ENCODE measurements at regions not wholly inside any gene's neighbourhood (a gene's known extent, or its start where the extent isn't known, plus 50 kb on each side); places are given as distances from the start of the nearest gene placed in this dataset.

- H3K4me1 ChIP-seq (ENCODE audit: control insufficient read depth in 1 of 2, insufficient read depth in 2 of 2, low read length in 2 of 2) = no peaks in the 10 kb centered on the region
- no peak for ATAC-seq
- ChIA-PET POLR2A (no interaction called here), RAD21 (ENCODE audit: low non-redundant PET in 1 of 2, low total read pairs in 2 of 2, uncharacterized antibody in 2 of 2, unreplicated experiment in 2 of 2) (no interaction called here), CTCF (no interaction called here)
- no peak overlapping the region for H3K4me2 ChIP-seq (ENCODE audit: low read length)
- no peak overlapping the region for H2AFZ ChIP-seq (ENCODE audit: low read depth, low read length, poor library complexity, severe bottlenecking)
- no peaks in the 10 kb centered on the region for H3K9me2 ChIP-seq (ENCODE audit: insufficient read depth)
- no peak overlapping the region for H3K9ac ChIP-seq (ENCODE audit: low read length)
- H3K9me3 ChIP-seq (ENCODE audit: control insufficient read depth in 1 of 2, insufficient read depth in 1 of 2, low read depth in 1 of 2, low read length in 2 of 2) = no peaks in the 10 kb centered on the region
- TF ChIP-seq CTCF (IDR thresholded peaks at IDR 0.05 in 2 of 3, conservative IDR thresholded peaks at IDR 0.05 in 1 of 3; ENCODE audit: borderline replicate concordance in 1 of 3, insufficient read depth in 1 of 3, low read depth in 2 of 3, low read length in 2 of 3) (no peak), MAX (IDR thresholded peaks at IDR 0.05) (no peak), RAD21 (IDR thresholded peaks at IDR 0.05; ENCODE audit: low read depth) (no peak), SP1 (IDR thresholded peaks at IDR 0.05; ENCODE audit: low read depth) (no peak), JUND (IDR thresholded peaks at IDR 0.05) (no peak)
- H3K36me3 ChIP-seq (ENCODE audit: control insufficient read depth in 1 of 2, insufficient read depth in 2 of 2, low read length in 2 of 2) = no peaks in the 10 kb centered on the region
- intact Hi-C loops (cut with micrococcal nuclease) = no loop called here
- H4K20me1 ChIP-seq (ENCODE audit: insufficient read depth) = no peaks in the 10 kb centered on the region
- no peaks in the 10 kb centered on the region for H3K79me2 ChIP-seq (ENCODE audit: insufficient read depth, low read length)
- H3K27ac ChIP-seq (ENCODE audit: low read depth, low read length) = no peak overlapping the region
- no TSS peak for BruUV-seq (replicated peaks)
- no peaks in the 10 kb centered on the region for H3K27me3 ChIP-seq (ENCODE audit: insufficient read depth, low read length)
- no peak overlapping the region for H3K4me3 ChIP-seq (replicated peaks in 1 of 2; ENCODE audit: low read depth in 1 of 2, low read length in 2 of 2)
- DNase-seq (ENCODE audit: low read depth, low spot score) = no peak
Observed at GRCh38 chr11:106302416-106302815, 225.0 kb downstream of the AASDHPPT start.

GRCh38 chr11:106304274-106304673, 226.8 kb downstream of the AASDHPPT start:
- no peaks in the 10 kb centered on the region for H4K20me1 ChIP-seq (ENCODE audit: insufficient read depth)
- H3K4me2 ChIP-seq (ENCODE audit: low read length) = no peak overlapping the region
- intact Hi-C loops (cut with micrococcal nuclease) = no loop called here
- BruUV-seq (replicated peaks) = no TSS peak
- CTCF ChIA-PET = no interaction called here
- RAD21 ChIA-PET (ENCODE audit: low non-redundant PET in 1 of 2, low total read pairs in 2 of 2, uncharacterized antibody in 2 of 2, unreplicated experiment in 2 of 2) = no interaction called here
- TF ChIP-seq CTCF (IDR thresholded peaks at IDR 0.05 in 2 of 3, conservative IDR thresholded peaks at IDR 0.05 in 1 of 3; ENCODE audit: borderline replicate concordance in 1 of 3, insufficient read depth in 1 of 3, low read depth in 2 of 3, low read length in 2 of 3) (no peak), POLR2A (IDR thresholded peaks at IDR 0.05; ENCODE audit: borderline replicate concordance, extremely low read depth, insufficient read depth, insufficient read length) (no peak), REST (IDR thresholded peaks at IDR 0.05; ENCODE audit: low read depth) (no peak), TCF7L2 (IDR thresholded peaks at IDR 0.05; ENCODE audit: borderline replicate concordance, extremely low read depth, insufficient read depth, insufficient read length) (no peak), JUND (IDR thresholded peaks at IDR 0.05) (no peak)
- no peaks in the 10 kb centered on the region for H3K9me3 ChIP-seq (ENCODE audit: control insufficient read depth in 1 of 2, insufficient read depth in 1 of 2, low read depth in 1 of 2, low read length in 2 of 2)
- no peaks in the 10 kb centered on the region for H3K36me3 ChIP-seq (ENCODE audit: control insufficient read depth in 1 of 2, insufficient read depth in 2 of 2, low read length in 2 of 2)
- H3K4me1 ChIP-seq (ENCODE audit: control insufficient read depth in 1 of 2, insufficient read depth in 2 of 2, low read length in 2 of 2) = no peaks in the 10 kb centered on the region
- H3K27me3 ChIP-seq (ENCODE audit: insufficient read depth, low read length) = no peaks in the 10 kb centered on the region
- no peaks in the 10 kb centered on the region for H3K79me2 ChIP-seq (ENCODE audit: insufficient read depth, low read length)
- no peak overlapping the region for H3K4me3 ChIP-seq (replicated peaks in 1 of 2; ENCODE audit: low read depth in 1 of 2, low read length in 2 of 2)
- no peak overlapping the region for H3K9ac ChIP-seq (ENCODE audit: low read length)
- DNase-seq (ENCODE audit: low read depth, low spot score) (no peak), ATAC-seq (no peak)
- no peak overlapping the region for H3K27ac ChIP-seq (ENCODE audit: low read depth, low read length)
- POLR2A ChIA-PET = no interaction called here
- H2AFZ ChIP-seq (ENCODE audit: low read depth, low read length, poor library complexity, severe bottlenecking) = no peak overlapping the region
- H3K9me2 ChIP-seq (ENCODE audit: insufficient read depth) = no peaks in the 10 kb centered on the region
